Activated T-helper 2 cell treated with anti-CD3 and anti-CD28 coated beads, Interferon-gamma antibody, Interleukin-2, Interleukin-4, amounts not matched to agents 10 μg/mL and 5 μg/mL and 100 μg/mL, durations not matched to agents 14 hours and 24 hours and 36 hours (primary cell): ENCODE measurements at regions not wholly inside any gene's neighbourhood (a gene's known extent, or its start where the extent isn't known, plus 50 kb on each side); places are given as distances from the start of the nearest gene placed in this dataset.
"Not testable (repeated sequence)": the region's sequence is repeated elsewhere in the genome, so short reads cannot be mapped to it uniquely, and the experiment has no call there.

ENCODE experiments used
- DNase-seq: peaks from one replicate; pipeline ENCODE4 v3.0.0; 2021; ENCODE audit warnings: low spot score
- H3K27ac Mint-ChIP-seq: one replicate; pipeline ENCODE4 v1.8.0; 2021; ENCODE audit warnings: mixed read lengths
- H3K27me3 Mint-ChIP-seq: one replicate; pipeline ENCODE4 v1.8.0; 2021; ENCODE audit warnings: low read depth, mixed read lengths
- H3K36me3 Mint-ChIP-seq: one replicate; pipeline ENCODE4 v1.8.0; 2021; ENCODE audit warnings: low read depth, mixed read lengths
- H3K4me1 Mint-ChIP-seq: one replicate; pipeline ENCODE4 v1.8.0; 2021; ENCODE audit warnings: low read depth, mixed read lengths
- H3K4me3 Mint-ChIP-seq: one replicate; pipeline ENCODE4 v1.8.0; 2021; ENCODE audit warnings: low read depth, mild to moderate bottlenecking, moderate library complexity, mixed read lengths
- H3K9me3 Mint-ChIP-seq: one replicate; pipeline ENCODE4 v1.8.0; 2021; ENCODE audit warnings: mixed read lengths
- intact Hi-C: fragments of 100-400 bp; cut with micrococcal nuclease; formaldehyde crosslinking; loops from one replicate; pipeline ENCODE4 v1.15.1; 2023

DNA sequence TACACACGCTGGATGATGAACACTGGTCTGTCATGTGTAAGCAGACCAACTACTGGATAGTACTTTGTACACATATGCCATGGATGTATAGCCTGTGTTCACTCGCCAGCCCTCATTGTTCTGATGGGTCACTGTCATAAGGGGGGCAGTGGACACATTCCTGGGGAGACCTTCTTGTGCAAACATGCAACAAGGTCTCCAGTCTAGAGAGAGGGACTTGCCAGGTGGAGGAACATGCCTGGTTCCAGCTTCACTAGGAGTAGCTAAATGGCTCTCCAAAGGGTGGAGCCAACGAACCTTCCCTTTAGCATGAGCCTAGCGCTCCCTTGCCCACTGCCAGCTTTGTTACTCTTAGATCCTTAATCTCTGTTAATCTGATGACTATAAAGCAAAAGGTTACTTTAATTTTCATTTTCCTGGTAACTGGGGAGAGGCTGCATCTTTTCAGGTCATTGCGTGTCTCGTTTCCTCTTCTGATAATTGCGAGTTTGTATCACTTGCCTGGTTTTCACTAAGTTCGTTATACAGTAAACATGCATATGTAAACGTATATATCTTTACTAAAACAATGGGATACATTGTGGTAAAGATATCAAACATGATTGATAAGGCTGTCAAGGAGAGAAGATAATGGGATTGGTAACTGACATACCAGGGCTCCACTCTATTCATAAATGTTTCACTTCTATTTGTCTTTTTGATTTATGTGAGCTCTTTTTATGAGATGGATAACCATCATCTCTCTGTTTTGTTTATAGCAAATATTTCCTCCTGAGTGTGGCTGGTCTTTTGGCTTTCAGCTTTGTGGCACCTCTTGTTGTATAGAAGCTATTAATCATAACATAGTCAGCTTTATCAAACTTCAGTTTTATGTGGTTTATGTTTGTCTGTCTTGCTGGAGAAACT is 235.2 kb upstream of the SGCG start:
- intact Hi-C loops = no loop called here
- Mint-ChIP-seq H3K4me1 (no peaks in the 10 kb centered on the region), H3K27me3 (no peaks in the 10 kb centered on the region), H3K9me3 (peaks cover 8% of the 10 kb centered on the region), H3K4me3 (no peak overlapping the region), H3K27ac (no peak overlapping the region), H3K36me3 (no peaks in the 10 kb centered on the region)
- no peak for DNase-seq

DNA sequence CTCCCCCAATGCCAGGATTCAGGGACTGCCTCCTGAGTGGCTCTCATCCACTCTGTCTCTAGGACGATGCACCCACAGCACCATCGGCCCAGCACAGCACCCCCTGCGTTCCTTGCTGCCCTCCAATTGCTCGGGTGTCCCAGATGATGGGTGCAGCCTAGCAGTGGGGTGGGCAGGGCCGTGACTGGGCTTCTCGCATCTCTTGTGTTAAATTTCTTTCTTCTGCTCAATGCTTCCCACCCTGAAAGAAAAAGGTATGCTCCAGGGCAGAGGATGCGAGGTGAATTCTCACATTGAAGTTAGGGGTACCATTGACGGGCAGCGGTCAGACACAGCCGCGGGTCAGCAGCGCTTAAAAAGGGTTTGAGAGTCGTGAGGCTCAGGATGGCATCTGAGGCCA is 232.4 kb upstream of the SGCG start:
- peaks cover 16% of the 10 kb centered on the region for H3K9me3 Mint-ChIP-seq
- no peaks in the 10 kb centered on the region for H3K36me3 Mint-ChIP-seq
- no peak overlapping the region for H3K4me3 Mint-ChIP-seq
- no peak for DNase-seq
- H3K4me1 Mint-ChIP-seq = no peaks in the 10 kb centered on the region
- no peaks in the 10 kb centered on the region for H3K27me3 Mint-ChIP-seq
- intact Hi-C loops = no loop called here
- no peak overlapping the region for H3K27ac Mint-ChIP-seq

DNA sequence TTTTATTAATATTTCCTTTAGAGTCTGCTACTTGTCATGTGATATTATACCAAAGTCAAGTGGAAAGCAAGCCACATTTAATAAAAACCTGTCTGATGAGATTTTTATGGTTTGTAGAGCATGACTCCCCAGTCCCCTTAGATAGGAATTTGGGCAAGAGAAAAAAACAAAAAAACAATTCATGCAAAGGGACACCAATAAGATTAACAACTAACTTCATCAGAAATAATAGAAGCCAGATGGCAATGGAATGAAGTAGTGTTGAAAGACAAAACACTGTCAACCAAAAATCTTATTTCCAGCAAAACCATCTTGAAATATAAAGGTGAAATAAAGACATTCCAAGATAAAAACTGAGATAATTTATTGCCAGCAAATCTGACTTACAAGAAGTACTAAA is 228.8 kb upstream of the SGCG start:
- H3K27ac Mint-ChIP-seq, H3K27me3 Mint-ChIP-seq, DNase-seq, intact Hi-C loops, H3K36me3 Mint-ChIP-seq, H3K4me1 Mint-ChIP-seq, H3K4me3 Mint-ChIP-seq: not testable (repeated sequence)
- peaks cover 16% of the 10 kb centered on the region for H3K9me3 Mint-ChIP-seq

DNA sequence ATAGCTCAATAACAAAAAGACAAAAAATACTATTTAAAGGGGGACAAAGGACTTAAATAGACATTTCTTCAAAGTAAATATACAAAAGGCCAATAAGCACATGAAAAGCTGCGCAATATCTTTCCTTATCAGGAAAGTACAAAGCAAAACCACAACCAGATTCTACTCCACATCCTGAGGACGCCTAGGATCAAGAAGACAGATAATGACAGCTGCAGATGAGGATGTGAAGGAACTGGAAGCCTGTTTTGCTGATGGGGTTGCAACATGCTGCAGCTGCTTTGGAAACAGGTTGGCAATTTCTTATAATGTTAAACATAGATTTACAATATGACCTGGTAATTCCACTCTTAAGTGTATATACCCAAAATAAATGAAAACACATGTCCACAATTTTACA is 225.6 kb upstream of the SGCG start:
- intact Hi-C loops, H3K4me1 Mint-ChIP-seq, DNase-seq, H3K27me3 Mint-ChIP-seq, H3K4me3 Mint-ChIP-seq, H3K36me3 Mint-ChIP-seq, H3K27ac Mint-ChIP-seq: not testable (repeated sequence)
- H3K9me3 Mint-ChIP-seq = peaks cover 11% of the 10 kb centered on the region

DNA sequence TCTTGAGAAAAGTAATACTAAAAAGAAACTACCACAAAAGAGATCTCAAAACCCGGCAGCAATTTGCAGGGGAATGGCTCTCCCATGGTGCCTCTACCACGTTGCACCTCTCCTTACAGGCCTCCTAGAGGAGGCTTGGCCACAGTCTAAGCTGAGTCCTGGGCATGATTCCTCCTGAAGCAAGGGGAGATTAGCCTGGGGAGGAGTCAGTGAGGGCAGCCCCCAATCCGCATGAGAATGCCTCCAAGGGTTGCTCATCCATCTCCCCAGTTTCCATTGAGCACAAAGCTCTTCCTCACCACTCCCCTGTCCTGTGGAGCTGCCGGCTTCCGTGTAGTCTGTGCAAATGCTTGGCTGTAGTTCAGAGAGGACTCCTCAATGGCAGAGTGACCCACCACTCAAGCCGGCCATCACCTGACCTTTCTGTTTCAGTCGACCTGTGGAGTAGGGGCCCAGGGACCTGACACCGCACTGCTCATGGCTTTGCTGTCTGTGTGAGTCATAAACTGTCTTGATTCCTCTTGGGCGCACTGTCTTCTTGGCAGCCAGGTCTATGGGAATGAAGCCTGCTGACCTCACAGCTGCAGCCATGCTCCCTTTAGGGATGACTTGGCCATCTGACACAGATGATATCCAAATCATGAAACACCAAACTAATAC is 224.2 kb upstream of the SGCG start:
- intact Hi-C loops, H3K36me3 Mint-ChIP-seq, H3K4me1 Mint-ChIP-seq, H3K9me3 Mint-ChIP-seq, H3K4me3 Mint-ChIP-seq, H3K27ac Mint-ChIP-seq, DNase-seq, H3K27me3 Mint-ChIP-seq: not testable (repeated sequence)

DNA sequence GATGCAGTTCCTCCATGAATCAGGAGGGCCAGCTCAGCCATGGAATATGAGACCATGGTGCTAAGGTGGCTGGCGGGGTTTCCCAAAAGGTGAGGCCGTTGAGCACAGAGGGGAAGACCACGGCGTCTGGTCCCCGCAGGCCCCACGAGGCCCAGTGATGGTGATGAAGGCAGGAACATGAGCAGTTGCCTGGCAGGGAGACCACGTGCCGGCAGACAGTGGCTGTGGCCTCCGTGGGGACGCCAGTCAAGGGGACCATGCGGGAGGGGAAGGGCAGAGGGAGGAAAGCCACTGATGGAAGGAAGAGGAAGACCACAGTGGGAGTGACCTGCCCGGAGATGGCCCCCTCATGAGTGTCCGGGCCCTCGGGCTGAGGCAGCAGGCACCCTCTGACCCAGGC is 220.9 kb upstream of the SGCG start:
- H3K27ac Mint-ChIP-seq, H3K27me3 Mint-ChIP-seq, H3K4me3 Mint-ChIP-seq, H3K9me3 Mint-ChIP-seq, H3K4me1 Mint-ChIP-seq, DNase-seq, H3K36me3 Mint-ChIP-seq, intact Hi-C loops: not testable (repeated sequence)

DNA sequence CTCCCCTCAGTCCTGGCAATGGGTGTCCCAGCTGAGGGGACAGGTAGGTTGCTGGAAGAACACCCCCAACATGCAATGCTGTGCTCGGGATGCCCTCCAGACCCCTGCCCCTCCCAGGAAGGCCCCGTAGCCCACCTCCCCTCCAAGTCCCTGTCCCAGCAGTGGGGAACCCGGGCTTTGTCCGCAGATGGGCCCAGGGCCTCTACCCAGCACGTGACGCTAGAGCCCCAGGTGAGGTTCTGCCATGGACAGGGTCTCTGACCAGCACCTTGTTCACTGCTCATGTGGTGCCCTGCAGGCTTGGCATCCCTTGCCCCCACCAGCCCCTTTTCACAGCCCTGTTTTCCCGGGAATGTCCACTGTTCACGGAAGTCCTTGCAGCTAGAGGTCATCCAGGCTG is 220.0 kb upstream of the SGCG start:
- intact Hi-C loops = no loop called here
- Mint-ChIP-seq H3K36me3 (no peaks in the 10 kb centered on the region), H3K27ac (no peak overlapping the region), H3K4me3 (no peak overlapping the region), H3K4me1 (no peaks in the 10 kb centered on the region), H3K9me3 (no peaks in the 10 kb centered on the region), H3K27me3 (no peaks in the 10 kb centered on the region)
- DNase-seq = no peak

DNA sequence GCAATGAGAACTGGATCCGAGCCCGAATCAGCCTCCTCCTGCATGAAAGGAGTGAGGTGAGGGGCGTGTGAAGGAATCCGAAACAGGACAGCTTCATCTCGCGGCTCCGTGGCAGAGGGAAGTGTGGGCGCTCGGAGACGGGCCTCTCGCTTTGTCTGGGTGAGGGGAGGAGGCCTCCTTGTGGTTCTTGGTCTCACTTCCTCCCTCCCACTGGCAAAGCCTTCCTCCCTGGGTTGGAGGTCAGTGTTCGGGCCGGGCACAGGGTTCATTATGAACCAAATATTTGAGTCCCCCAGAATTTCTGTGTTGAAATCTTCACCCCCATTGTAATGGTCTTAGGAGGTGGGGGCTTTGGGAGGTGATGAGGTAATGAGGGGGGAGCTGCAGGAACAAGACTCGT is 219.4 kb upstream of the SGCG start:
- H3K4me3 Mint-ChIP-seq, DNase-seq, H3K36me3 Mint-ChIP-seq, H3K27me3 Mint-ChIP-seq, H3K4me1 Mint-ChIP-seq, H3K27ac Mint-ChIP-seq, intact Hi-C loops, H3K9me3 Mint-ChIP-seq: not testable (repeated sequence)

DNA sequence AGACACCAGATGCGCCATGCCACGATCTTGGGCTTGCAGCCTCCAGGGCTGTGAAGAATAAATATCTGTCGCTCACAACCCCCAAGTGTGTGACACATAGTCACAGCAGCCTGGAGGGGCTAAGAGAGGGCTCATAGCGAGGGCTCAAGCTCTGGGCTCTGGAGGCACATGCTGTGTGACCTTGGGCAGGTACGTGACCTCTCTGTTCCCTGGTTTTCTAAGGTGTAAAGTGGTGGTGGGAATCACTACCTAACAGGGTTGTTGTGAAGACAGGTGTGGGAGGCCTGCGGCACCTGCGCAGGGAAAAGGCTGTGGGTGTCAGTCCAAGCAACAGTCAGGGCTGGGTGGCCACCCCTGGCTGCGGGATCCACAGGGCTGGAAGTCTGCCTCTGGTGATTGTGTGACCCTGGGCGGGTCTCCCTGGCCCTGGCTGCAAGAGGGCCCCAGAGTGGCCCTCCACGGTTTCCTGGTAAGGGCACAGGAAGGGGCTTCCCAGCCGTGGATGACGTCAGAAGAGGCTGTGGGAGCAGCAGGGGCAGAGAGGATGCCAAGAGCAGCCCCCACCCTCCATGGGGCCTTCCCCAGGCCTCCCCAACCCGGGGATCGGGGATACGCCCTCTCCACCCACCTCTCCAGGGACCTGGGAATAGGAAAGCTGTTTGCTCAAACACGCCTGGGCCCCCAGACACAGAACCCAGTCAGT is 218.8 kb upstream of the SGCG start:
- intact Hi-C loops = no loop called here
- Mint-ChIP-seq H3K4me1 (no peaks in the 10 kb centered on the region), H3K9me3 (no peaks in the 10 kb centered on the region), H3K36me3 (no peaks in the 10 kb centered on the region), H3K4me3 (no peak overlapping the region), H3K27ac (no peak overlapping the region), H3K27me3 (no peaks in the 10 kb centered on the region)
- no peak for DNase-seq

DNA sequence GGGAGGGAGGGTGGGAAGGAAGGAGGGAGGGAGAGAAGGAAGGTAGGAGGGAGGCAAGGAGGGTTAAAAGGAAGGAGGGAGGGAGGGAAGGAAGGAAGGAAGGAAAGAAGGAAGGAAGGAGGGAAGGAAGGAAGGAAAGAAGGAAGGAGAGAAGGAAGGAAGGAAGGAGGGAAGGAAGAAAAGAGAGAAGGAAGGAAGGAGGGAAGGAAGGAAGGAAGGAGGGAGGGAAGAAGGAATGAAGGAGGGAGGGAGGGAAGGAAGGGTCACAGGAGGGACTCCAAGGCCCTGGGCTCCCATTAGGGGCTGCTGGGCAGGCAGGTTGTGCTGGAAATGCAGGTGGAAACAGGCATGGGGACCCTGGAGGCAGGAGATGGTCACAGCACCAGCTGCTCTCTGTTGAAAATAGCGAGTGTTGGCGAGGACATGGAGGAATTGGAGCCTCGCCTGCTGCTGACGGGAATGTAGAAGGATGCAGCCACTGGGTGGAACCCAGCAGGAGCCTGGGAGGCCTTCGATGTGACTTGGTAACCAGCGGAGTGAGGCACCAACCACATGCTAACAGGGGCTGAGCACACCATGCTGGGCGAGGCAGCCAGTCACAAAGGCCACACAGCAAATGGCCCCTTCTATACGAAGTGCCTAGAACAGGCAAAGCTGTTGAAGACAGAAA is 217.3 kb upstream of the SGCG start:
- H3K9me3 Mint-ChIP-seq, H3K36me3 Mint-ChIP-seq, DNase-seq, H3K4me1 Mint-ChIP-seq, H3K27ac Mint-ChIP-seq, H3K4me3 Mint-ChIP-seq, intact Hi-C loops, H3K27me3 Mint-ChIP-seq: not testable (repeated sequence)

DNA sequence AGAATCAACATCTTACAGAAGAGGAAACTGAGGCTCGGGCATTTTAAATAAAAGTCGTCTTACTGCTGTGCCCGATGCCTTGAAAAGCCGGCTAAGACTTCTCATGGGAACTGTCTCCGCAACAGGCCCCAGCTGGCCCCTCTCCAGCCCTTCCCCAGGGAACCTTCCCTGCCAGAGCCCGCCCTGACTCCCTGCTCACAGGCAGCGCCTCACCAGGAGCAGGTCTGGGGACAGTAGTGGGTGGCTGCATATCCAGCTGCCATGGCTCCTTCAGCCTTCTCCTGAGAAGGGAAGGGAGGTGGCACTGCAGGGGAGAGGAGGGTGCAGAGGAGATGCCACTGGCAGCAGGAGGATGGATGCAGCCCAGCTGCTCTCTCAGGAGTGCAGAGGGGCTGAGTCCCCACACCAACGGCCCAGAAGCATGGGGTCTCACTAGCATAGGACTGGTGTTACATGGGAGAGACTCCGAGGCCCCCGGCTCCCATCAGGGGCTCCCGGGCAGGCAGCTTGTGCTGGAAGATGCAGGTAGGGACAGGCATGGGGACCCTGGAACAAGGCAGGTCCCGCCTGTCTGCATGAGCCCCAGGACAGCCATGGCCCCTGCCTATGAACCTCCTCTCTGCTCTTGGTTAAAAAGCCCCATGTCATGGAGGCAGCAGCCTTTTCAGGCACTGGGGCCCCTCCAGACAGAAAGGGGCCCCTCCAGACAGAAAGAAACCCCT is 216.4 kb upstream of the SGCG start:
- Mint-ChIP-seq H3K4me1 (no peaks in the 10 kb centered on the region), H3K9me3 (no peaks in the 10 kb centered on the region), H3K4me3 (no peak overlapping the region), H3K27ac (no peak overlapping the region), H3K36me3 (no peaks in the 10 kb centered on the region), H3K27me3 (no peaks in the 10 kb centered on the region)
- no peak for DNase-seq
- intact Hi-C loops = no loop called here

DNA sequence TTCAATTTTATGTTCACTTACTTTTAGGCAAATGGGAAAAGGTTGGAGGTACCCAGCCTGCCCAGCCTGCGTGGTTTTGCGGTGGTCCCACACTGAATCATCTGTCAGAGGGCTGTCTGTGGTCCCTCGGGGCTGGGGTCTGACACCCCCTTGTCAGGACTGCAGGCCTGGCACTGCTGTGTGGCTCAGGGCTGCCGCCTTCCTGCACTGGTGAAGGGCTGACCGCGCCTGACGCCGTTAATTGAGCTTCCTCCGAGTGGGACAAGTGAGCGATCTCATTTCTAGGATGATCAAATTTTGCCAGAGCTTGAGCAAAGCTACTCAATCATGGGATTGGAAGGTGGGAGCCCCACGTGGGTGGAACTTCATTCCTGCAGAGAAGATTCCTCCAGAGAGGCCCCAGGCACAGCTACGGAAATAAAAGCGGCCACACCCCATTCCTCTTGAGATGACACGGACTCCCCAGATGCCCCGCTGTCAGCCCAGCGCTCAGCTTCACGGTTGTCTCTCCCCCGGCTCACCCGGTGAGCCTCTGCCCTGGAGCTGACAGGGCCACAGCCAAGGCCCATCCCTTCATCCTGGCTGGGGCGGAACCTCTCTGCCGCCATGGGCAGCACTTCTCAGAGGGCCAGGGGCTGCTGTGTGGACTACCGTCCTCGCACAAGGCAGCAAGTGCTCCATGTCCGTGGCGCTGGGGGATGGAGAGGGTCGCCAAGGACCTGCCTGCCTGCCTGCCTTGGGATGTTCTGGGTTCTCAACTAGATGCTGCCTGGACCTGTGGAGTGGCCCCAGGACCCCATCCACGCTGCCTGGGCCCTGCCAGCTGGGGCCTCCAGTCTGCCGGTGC is 215.5 kb upstream of the SGCG start:
- H3K4me1 Mint-ChIP-seq, H3K9me3 Mint-ChIP-seq, H3K36me3 Mint-ChIP-seq, intact Hi-C loops, DNase-seq, H3K4me3 Mint-ChIP-seq, H3K27ac Mint-ChIP-seq, H3K27me3 Mint-ChIP-seq: not testable (repeated sequence)
